K562 (cell line): ENCODE measurements at regions not wholly inside any gene's neighbourhood (a gene's known extent, or its start where the extent isn't known, plus 50 kb on each side); places are given as distances from the start of the nearest gene placed in this dataset.

Source experiments
- ATAC-seq: fragments of 200-7000 bp; cut with Tn5 transposase; 3 replicates; pipeline ENCODE4 v1.9.1; 2020; ENCODE audit warnings: moderate library complexity
- BruUV-seq: library from RNA; stranded (reverse); fragments of 400-500 nt; replicated peaks from 2 replicates; lab custom pipeline; 2021; lab: Mats Ljungman, UMichigan
- CTCF ChIA-PET: fragments of 300-600 bp; formaldehyde crosslinking; extraction: SDS; loops from one replicate; lab custom pipeline; 2021; ENCODE audit warnings: low intra/inter-chr PET ratio; lab: Yijun Ruan, JAX
- POLR2A ChIA-PET: fragments of 300-600, 350-650 bp; sonication (Branson Sonifier 250); formaldehyde crosslinking; extraction: SDS; loops from one replicate; lab custom pipeline; 2021; ENCODE audit warnings: antibody characterized with exemption, inconsistent platforms; lab: Yijun Ruan, JAX
- DNase-seq, 4 experiments: peaks; one replicate each; pipeline versions ENCODE4 v3.0.0 to v3.0.0-alpha.2; 2011 to 2018; ENCODE audit warnings: low spot score in 3 of 4, mixed read lengths in 3 of 4; ENCODE audit errors: extremely low read depth in 1 of 4
- FAIRE-seq: peaks from 2 replicates; lab custom pipeline; 2011; peaks lifted over from hg19 to GRCh38; lab: Jason Lieb, UNC
- H2AFZ ChIP-seq: 2 replicates; pipeline ENCODE4 v1.6.0; 2011; ENCODE audit warnings: low read depth, low read length, control low read depth, inconsistent platforms
- H3K27ac ChIP-seq: fragments of 200-600 bp; 3 replicates; pipeline ENCODE4 v1.8.0; 2011; ENCODE audit warnings: low read depth, mild to moderate bottlenecking, control low read depth, inconsistent platforms, low read length, moderate library complexity, mixed read lengths; ENCODE audit errors: extremely low read depth
- H3K27me3 ChIP-seq, 2 experiments: fragments of 300-600 bp in 1 of 2; 2 replicates in 1 of 2; 3 replicates in 1 of 2; pipeline versions ENCODE4 v1.6.0 to v1.8.0; 2011; ENCODE audit warnings: inconsistent platforms in 2 of 2, low read length in 2 of 2, mild to moderate bottlenecking in 1 of 2, mixed read lengths in 1 of 2, moderate library complexity in 1 of 2; ENCODE audit not compliant: control insufficient read depth in 2 of 2, insufficient read depth in 2 of 2
- H3K36me3 ChIP-seq: fragments of 300-600 bp; 3 replicates; pipeline ENCODE4 v1.8.0; 2011; ENCODE audit warnings: mild to moderate bottlenecking, low read length, inconsistent platforms; ENCODE audit not compliant: control insufficient read depth, insufficient read depth
- H3K4me1 ChIP-seq, 2 experiments: fragments of 200-600 bp in 1 of 2; replicated peaks in 1 of 2; 2 replicates in 1 of 2; 3 replicates in 1 of 2; pipeline versions ENCODE4 v1.5.1 to v1.8.0; 2011; ENCODE audit warnings: inconsistent platforms in 2 of 2, low read length in 2 of 2, mild to moderate bottlenecking in 1 of 2, mixed read lengths in 1 of 2, moderate library complexity in 1 of 2; ENCODE audit not compliant: control insufficient read depth in 2 of 2, insufficient read depth in 2 of 2
- H3K4me2 ChIP-seq: 2 replicates; pipeline ENCODE4 v1.6.1; 2011; ENCODE audit warnings: low read length, control low read depth, inconsistent platforms, mixed read lengths; ENCODE audit not compliant: insufficient read depth
- H3K4me3 ChIP-seq: fragments of 200-600 bp; sonication (generic), shearing (Covaris generic); 2 replicates; pipeline ENCODE4 v1.5.1; 2016; ENCODE audit warnings: control low read depth, inconsistent platforms
- H3K79me2 ChIP-seq: fragments of 200-600 bp; 3 replicates; pipeline ENCODE4 v1.8.0; 2011; ENCODE audit warnings: low read length, inconsistent platforms; ENCODE audit not compliant: control insufficient read depth, insufficient read depth
- H3K9ac ChIP-seq, 2 experiments: 2 replicates each; pipeline versions ENCODE4 v1.6.0 to v1.6.1; 2011; ENCODE audit warnings: low read depth in 2 of 2, low read length in 2 of 2, control low read depth in 1 of 2, inconsistent platforms in 1 of 2, mild to moderate bottlenecking in 1 of 2, mixed read lengths in 1 of 2; ENCODE audit not compliant: insufficient read depth in 1 of 2
- H3K9me1 ChIP-seq: one replicate; pipeline ENCODE4 v1.6.0; 2011; ENCODE audit warnings: inconsistent platforms, mild to moderate bottlenecking, low read length, moderate library complexity; ENCODE audit not compliant: control insufficient read depth, insufficient read depth
- H3K9me3 ChIP-seq: replicated peaks from 2 replicates; pipeline ENCODE4 v1.5.1; 2011; ENCODE audit warnings: low read depth, low read length, inconsistent platforms; ENCODE audit not compliant: control insufficient read depth, insufficient read depth
- H4K20me1 ChIP-seq: replicated peaks from 2 replicates; pipeline ENCODE4 v1.6.1; 2011; ENCODE audit warnings: low read length, inconsistent platforms, mixed read lengths; ENCODE audit not compliant: control insufficient read depth, insufficient read depth
- ETV5 ChIP-seq: sonication (generic); formaldehyde crosslinking; IDR thresholded peaks from 2 replicates; pipeline ENCODE4 v1.4.0; 2020; ENCODE audit warnings: low read depth, mild to moderate bottlenecking, missing genetic modification reagents
- FOXK2 ChIP-seq, 2 experiments: fragments of 450-650 bp; IDR thresholded peaks in 1 of 2; conservative IDR thresholded peaks in 1 of 2; 2 replicates each; pipeline ENCODE4 v1.6.1; 2016; ENCODE audit warnings: low read depth in 2 of 2, mild to moderate bottlenecking in 1 of 2
- KDM5B ChIP-seq: fragments of 200-600 bp; sonication (generic); IDR thresholded peaks from 2 replicates; pipeline ENCODE4 v1.6.1; 2012; ENCODE audit warnings: low read depth, mild to moderate bottlenecking, moderate library complexity, low read length, control low read depth, inconsistent platforms; ENCODE audit not compliant: insufficient replicate concordance
- NEUROD1 ChIP-seq: fragments of 150-350 bp; IDR thresholded peaks from 2 replicates; pipeline ENCODE4 v1.6.1; 2014; ENCODE audit warnings: borderline replicate concordance, low read length, low read depth; ENCODE audit not compliant: partially characterized antibody
- PRDM10 ChIP-seq: fragments of 450-650 bp; IDR thresholded peaks from 2 replicates; pipeline ENCODE4 v1.6.1; 2018; ENCODE audit not compliant: partially characterized antibody
- SPI1 ChIP-seq: IDR thresholded peaks from 2 replicates; pipeline ENCODE4 v1.6.1; 2011; ENCODE audit warnings: low read depth, low read length, control low read depth, borderline replicate concordance
- ZBTB34 ChIP-seq: fragments of 250-450 bp; sonication (Bioruptor Pico); IDR thresholded peaks from 2 replicates; pipeline ENCODE4 v1.8.0; 2021; ENCODE audit warnings: mild to moderate bottlenecking, moderate library complexity
- WGBS: fragments of 100-300 bp; shearing (Covaris generic); methylation state at CpG from one replicate; pipeline ENCODE4 v1.1.6; 2016; ENCODE audit warnings: low coverage, mixed read lengths; ENCODE audit not compliant: insufficient coverage; ENCODE audit errors: missing lambda C conversion rate; 5-methylcytosine and 5-hydroxymethylcytosine counted together
- in situ Hi-C: fragments of 300-500 bp; cut with MboI; formaldehyde crosslinking; loops from 4 replicates; pipeline ENCODE4 v1.15.0; 2018; ENCODE audit warnings: inconsistent platforms, mixed read lengths
- intact Hi-C: fragments of 100-400 bp; cut with micrococcal nuclease; formaldehyde crosslinking; loops from 2 replicates; pipeline ENCODE4 v1.14.2; 2022

- peak; percentile 15 for FAIRE-seq
- no peak for TF ChIP-seq ZBTB34 (CRISPR knock-in tag)
- TF ChIP-seq SPI1 = no peak
- TF ChIP-seq PRDM10 = no peak
- no peak for TF ChIP-seq FOXK2 (conservative IDR thresholded peaks at IDR 0.05 in 1 of 2, IDR thresholded peaks at IDR 0.05 in 1 of 2; ENCODE audit: low read depth in 2 of 2)
- no peak for TF ChIP-seq NEUROD1
- TF ChIP-seq KDM5B = no peak
- no peak for TF ChIP-seq ETV5 (CRISPR knock-in tag)
- TF ChIP-seq, all 486 proteins: peak for 0
- intact Hi-C loops = no loop called here
Measured at GRCh38 chr5:5805916-5806315, 383.4 kb downstream of the ICE1 start.

More at GRCh38 chr5:5805916-5806315, 383.4 kb downstream of the ICE1 start:
- no peaks in the 10 kb centered on the region for H3K36me3 ChIP-seq
- H3K4me1 ChIP-seq = no peaks in the 10 kb centered on the region
- H3K27me3 ChIP-seq = peaks cover 4 to 29% of the 10 kb centered on the region in 2 experiments; a peak in 4 of 5 replicates
- no peak overlapping the region for H3K9ac ChIP-seq
- no peak for DNase-seq
- in situ Hi-C loops = no loop called here
- ChIA-PET CTCF (no interaction called here), POLR2A (interaction anchor here (0.8 kb wide), 1 partner anchor 8 kb away, joined by 3 read pairs; no protein-coding TSS in a partner anchor)
- no peak overlapping the region for H3K27ac ChIP-seq
- no peak overlapping the region for H3K4me2 ChIP-seq
- BruUV-seq = no TSS peak
- 0% methylated on average over 7 of the region's 7 CpGs for WGBS
- no peaks in the 10 kb centered on the region for H4K20me1 ChIP-seq
- no peak for ATAC-seq
- H3K9me3 ChIP-seq = no peaks in the 10 kb centered on the region
- H3K79me2 ChIP-seq = no peaks in the 10 kb centered on the region
- H3K4me3 ChIP-seq = no peak overlapping the region
- H3K9me1 ChIP-seq = no peaks in the 10 kb centered on the region
- no peak overlapping the region for H2AFZ ChIP-seq
